HG03460 (cell line): ENCODE measurements at regions not wholly inside any gene's neighbourhood (a gene's known extent, or its start where the extent isn't known, plus 50 kb on each side); places are given as distances from the start of the nearest gene placed in this dataset.

Experiments
- ATAC-seq: cut with Tn5 transposase; IDR thresholded peaks from one replicate; pipeline ENCODE4 v1.9.1; 2021; ENCODE audit not compliant: unreplicated experiment

- peak; percentile 58 for ATAC-seq
Measured at GRCh38 chr2:161090411-161090810, 69.8 kb upstream of the TANK start.

GRCh38 chr2:161095314-161095713 lies 64.9 kb upstream of the TANK start:
- no peak for ATAC-seq

GRCh38 chr2:161096336-161096735 lies 63.9 kb upstream of the TANK start:
- no peak for ATAC-seq

- no peak for ATAC-seq
Measured at GRCh38 chr2:161097157-161097556, 63.1 kb upstream of the TANK start.

GRCh38 chr2:161100211-161100895 lies 59.9 kb upstream of the TANK start:
- ATAC-seq = no peak

- ATAC-seq = no peak
Measured at GRCh38 chr2:161101406-161101805, 58.8 kb upstream of the TANK start.

GRCh38 chr2:161102770-161103450 lies 57.3 kb upstream of the TANK start:
- no peak for ATAC-seq

- ATAC-seq = no peak
Measured at GRCh38 chr2:161103451-161103831, 56.8 kb upstream of the TANK start.

- peak; percentile 91 for ATAC-seq
Measured at GRCh38 chr2:161104054-161104553, 56.1 kb upstream of the TANK start.

GRCh38 chr2:161107265-161107664 lies 53.0 kb upstream of the TANK start:
- ATAC-seq = no peak
